ENCODE measurements at regions not wholly inside any gene's neighbourhood (a gene's known extent, or its start where the extent isn't known, plus 50 kb on each side); places are given as distances from the start of the nearest gene placed in this dataset.

DNA sequence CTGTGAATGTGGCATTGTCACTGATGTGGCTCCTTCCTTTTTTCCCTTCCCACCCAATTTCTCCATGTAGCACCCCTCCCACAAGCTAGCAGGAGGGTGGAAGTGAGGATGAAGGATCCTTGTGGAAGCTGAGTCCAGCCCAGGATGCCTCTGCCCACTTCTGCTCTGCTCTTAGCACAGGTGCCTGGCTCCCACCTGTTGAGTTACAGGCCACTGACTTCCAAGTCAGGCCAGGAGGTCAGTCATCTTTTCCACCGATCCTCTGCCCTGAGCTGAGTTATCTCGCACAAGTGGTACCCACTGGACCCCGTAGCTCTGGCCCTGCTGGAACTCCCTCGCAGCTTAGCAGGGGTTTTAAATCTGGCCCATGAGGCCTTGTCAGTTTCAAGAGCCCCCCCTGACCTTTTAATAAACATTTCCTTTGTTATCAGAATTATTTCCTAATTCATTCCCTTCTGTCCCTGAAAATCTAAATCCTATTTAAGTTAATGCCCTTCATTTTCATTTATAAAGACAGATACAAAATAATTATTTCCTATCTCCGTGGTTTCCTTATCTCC is 125.3 kb upstream of the CADM1 start:
- TF ChIP-seq POLR2A (IDR thresholded peaks at IDR 0.05): no peak
- TF ChIP-seq, protein P1, sequence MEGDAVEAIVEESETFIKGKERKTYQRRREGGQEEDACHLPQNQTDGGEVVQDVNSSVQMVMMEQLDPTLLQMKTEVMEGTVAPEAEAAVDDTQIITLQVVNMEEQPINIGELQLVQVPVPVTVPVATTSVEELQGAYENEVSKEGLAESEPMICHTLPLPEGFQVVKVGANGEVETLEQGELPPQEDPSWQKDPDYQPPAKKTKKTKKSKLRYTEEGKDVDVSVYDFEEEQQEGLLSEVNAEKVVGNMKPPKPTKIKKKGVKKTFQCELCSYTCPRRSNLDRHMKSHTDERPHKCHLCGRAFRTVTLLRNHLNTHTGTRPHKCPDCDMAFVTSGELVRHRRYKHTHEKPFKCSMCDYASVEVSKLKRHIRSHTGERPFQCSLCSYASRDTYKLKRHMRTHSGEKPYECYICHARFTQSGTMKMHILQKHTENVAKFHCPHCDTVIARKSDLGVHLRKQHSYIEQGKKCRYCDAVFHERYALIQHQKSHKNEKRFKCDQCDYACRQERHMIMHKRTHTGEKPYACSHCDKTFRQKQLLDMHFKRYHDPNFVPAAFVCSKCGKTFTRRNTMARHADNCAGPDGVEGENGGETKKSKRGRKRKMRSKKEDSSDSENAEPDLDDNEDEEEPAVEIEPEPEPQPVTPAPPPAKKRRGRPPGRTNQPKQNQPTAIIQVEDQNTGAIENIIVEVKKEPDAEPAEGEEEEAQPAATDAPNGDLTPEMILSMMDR (IDR thresholded peaks at IDR 0.05): no peak

Data from esophagus squamous epithelium (tissue), 4 donors.